Lower lobe of right lung (tissue), 2 donors: ENCODE measurements at regions not wholly inside any gene's neighbourhood (a gene's known extent, or its start where the extent isn't known, plus 50 kb on each side); places are given as distances from the start of the nearest gene placed in this dataset.
"Not testable (repeated sequence)": the region's sequence is repeated elsewhere in the genome, so short reads cannot be mapped to it uniquely, and the experiment has no call there.

Experiments
- ATAC-seq, 2 donors: fragments of 200-7000 bp; cut with Tn5 transposase; one replicate each; pipeline ENCODE4 v1.9.1; 2020 to 2022; ENCODE audit warnings: mild to moderate bottlenecking in 2 of 2, moderate library complexity in 2 of 2
- DNase-seq: peaks from one replicate; pipeline ENCODE4 v3.0.0-alpha.2; 2020
- H3K27ac ChIP-seq: fragments of 200-600 bp; one replicate; pipeline ENCODE4 v1.8.0; 2022
- H3K27me3 ChIP-seq: fragments of 200-600 bp; one replicate; pipeline ENCODE4 v1.8.0; 2022; ENCODE audit warnings: low read depth
- H3K36me3 ChIP-seq: fragments of 200-600 bp; one replicate; pipeline ENCODE4 v1.8.0; 2022; ENCODE audit warnings: mild to moderate bottlenecking
- H3K4me1 ChIP-seq: fragments of 200-600 bp; one replicate; pipeline ENCODE4 v1.8.0; 2022
- H3K4me3 ChIP-seq: fragments of 200-600 bp; one replicate; pipeline ENCODE4 v1.8.0; 2022; ENCODE audit warnings: mild to moderate bottlenecking
- H3K9me3 ChIP-seq: fragments of 200-600 bp; one replicate; pipeline ENCODE4 v1.8.0; 2022
- CTCF ChIP-seq: fragments of 200-600 bp; IDR thresholded peaks from one replicate; pipeline ENCODE4 v1.8.0; 2022; ENCODE audit warnings: antibody characterized with exemption, mild to moderate bottlenecking
- intact Hi-C: fragments of 100-400 bp; cut with DNase I; formaldehyde crosslinking; loops from one replicate; pipeline ENCODE4 v1.11.0; 2022
- donor health status: DM: no; HTN: yes; CAD: no; lungs with severe emphysema.

GRCh38 chr4:135476272-135476671, 1274.7 kb upstream of the PABPC4L start:
- intact Hi-C loops: no loop called here
- Histone ChIP-seq H3K4me3 (no peak overlapping the region), H3K9me3 (no peaks in the 10 kb centered on the region), H3K4me1 (no peaks in the 10 kb centered on the region), H3K36me3 (no peaks in the 10 kb centered on the region), H3K27ac (no peak overlapping the region), H3K27me3 (no peaks in the 10 kb centered on the region)
- DNase-seq (no peak), ATAC-seq (no peak)
- no peak for TF ChIP-seq CTCF

GRCh38 chr4:135464311-135464710, 1262.7 kb upstream of the PABPC4L start:
- H3K36me3 ChIP-seq: no peaks in the 10 kb centered on the region
- H3K27me3 ChIP-seq: no peaks in the 10 kb centered on the region
- H3K4me1 ChIP-seq: no peaks in the 10 kb centered on the region
- ATAC-seq (no peak), DNase-seq (no peak)
- H3K27ac ChIP-seq: no peak overlapping the region
- intact Hi-C loops: no loop called here
- H3K4me3 ChIP-seq: no peak overlapping the region
- TF ChIP-seq CTCF: no peak
- no peaks in the 10 kb centered on the region for H3K9me3 ChIP-seq

GRCh38 chr4:135447598-135447997, 1246.0 kb upstream of the PABPC4L start:
- H3K4me1 ChIP-seq, DNase-seq, H3K9me3 ChIP-seq, ATAC-seq, H3K4me3 ChIP-seq, intact Hi-C loops, H3K27ac ChIP-seq, H3K36me3 ChIP-seq, H3K27me3 ChIP-seq: not testable (repeated sequence)

- no peak overlapping the region for H3K4me3 ChIP-seq
- H3K27ac ChIP-seq: no peak overlapping the region
- DNase-seq (no peak), ATAC-seq (no peak)
- H3K4me1 ChIP-seq: no peaks in the 10 kb centered on the region
- H3K9me3 ChIP-seq: no peaks in the 10 kb centered on the region
- no peak for TF ChIP-seq CTCF
- H3K27me3 ChIP-seq: no peaks in the 10 kb centered on the region
- no peaks in the 10 kb centered on the region for H3K36me3 ChIP-seq
- intact Hi-C loops: no loop called here
Observed at GRCh38 chr4:135434936-135435335, 1233.3 kb upstream of the PABPC4L start.

GRCh38 chr4:135429528-135429927, 1227.9 kb upstream of the PABPC4L start:
- H3K4me1 ChIP-seq: no peaks in the 10 kb centered on the region
- no peak for TF ChIP-seq CTCF
- H3K27ac ChIP-seq: no peak overlapping the region
- H3K4me3 ChIP-seq: no peak overlapping the region
- DNase-seq (no peak), ATAC-seq (no peak)
- H3K36me3 ChIP-seq: no peaks in the 10 kb centered on the region
- intact Hi-C loops: no loop called here
- no peaks in the 10 kb centered on the region for H3K9me3 ChIP-seq
- H3K27me3 ChIP-seq: no peaks in the 10 kb centered on the region

GRCh38 chr4:135418353-135418752, 1216.8 kb upstream of the PABPC4L start:
- Histone ChIP-seq H3K9me3 (no peaks in the 10 kb centered on the region), H3K27ac (no peak overlapping the region), H3K4me3 (no peak overlapping the region), H3K36me3 (no peaks in the 10 kb centered on the region), H3K4me1 (no peaks in the 10 kb centered on the region), H3K27me3 (no peaks in the 10 kb centered on the region)
- TF ChIP-seq CTCF: no peak
- ATAC-seq (no peak), DNase-seq (no peak)
- intact Hi-C loops: no loop called here
